ENCODE measurements at regions not wholly inside any gene's neighbourhood (a gene's known extent, or its start where the extent isn't known, plus 50 kb on each side); places are given as distances from the start of the nearest gene placed in this dataset.

GRCh38 chr2:81467096-81467495 lies 1162.5 kb upstream of the LRRTM1 start:
- TF ChIP-seq, protein P1, sequence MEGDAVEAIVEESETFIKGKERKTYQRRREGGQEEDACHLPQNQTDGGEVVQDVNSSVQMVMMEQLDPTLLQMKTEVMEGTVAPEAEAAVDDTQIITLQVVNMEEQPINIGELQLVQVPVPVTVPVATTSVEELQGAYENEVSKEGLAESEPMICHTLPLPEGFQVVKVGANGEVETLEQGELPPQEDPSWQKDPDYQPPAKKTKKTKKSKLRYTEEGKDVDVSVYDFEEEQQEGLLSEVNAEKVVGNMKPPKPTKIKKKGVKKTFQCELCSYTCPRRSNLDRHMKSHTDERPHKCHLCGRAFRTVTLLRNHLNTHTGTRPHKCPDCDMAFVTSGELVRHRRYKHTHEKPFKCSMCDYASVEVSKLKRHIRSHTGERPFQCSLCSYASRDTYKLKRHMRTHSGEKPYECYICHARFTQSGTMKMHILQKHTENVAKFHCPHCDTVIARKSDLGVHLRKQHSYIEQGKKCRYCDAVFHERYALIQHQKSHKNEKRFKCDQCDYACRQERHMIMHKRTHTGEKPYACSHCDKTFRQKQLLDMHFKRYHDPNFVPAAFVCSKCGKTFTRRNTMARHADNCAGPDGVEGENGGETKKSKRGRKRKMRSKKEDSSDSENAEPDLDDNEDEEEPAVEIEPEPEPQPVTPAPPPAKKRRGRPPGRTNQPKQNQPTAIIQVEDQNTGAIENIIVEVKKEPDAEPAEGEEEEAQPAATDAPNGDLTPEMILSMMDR (IDR thresholded peaks at IDR 0.05): no peak
- ATAC-seq: no peak
- intact Hi-C loops (cut with DNase I): no loop called here
- DNase-seq: peak in 1 of 4 donors; percentile 66
- H3K9me3 ChIP-seq: peaks cover 0 to 20% of the 10 kb centered on the region in 2 donors
- H3K36me3 ChIP-seq: no peaks in the 10 kb centered on the region
- H3K27me3 ChIP-seq: no peaks in the 10 kb centered on the region
- H3K27ac ChIP-seq: no peak overlapping the region
- H3K4me1 ChIP-seq: no peaks in the 10 kb centered on the region
- H3K4me3 ChIP-seq: no peak overlapping the region

- H3K27ac ChIP-seq: no peak overlapping the region
- intact Hi-C loops (cut with DNase I): no loop called here
- H3K27me3 ChIP-seq: no peaks in the 10 kb centered on the region
- TF ChIP-seq, protein P1 (IDR thresholded peaks at IDR 0.05): no peak
- peaks cover 0 to 12% of the 10 kb centered on the region in 2 donors for H3K9me3 ChIP-seq
- H3K4me3 ChIP-seq: no peak overlapping the region
- no peaks in the 10 kb centered on the region for H3K36me3 ChIP-seq
- DNase-seq (no peak), ATAC-seq (no peak)
- no peaks in the 10 kb centered on the region for H3K4me1 ChIP-seq
Measured at GRCh38 chr2:81462420-81462819, 1157.9 kb upstream of the LRRTM1 start.

DNA sequence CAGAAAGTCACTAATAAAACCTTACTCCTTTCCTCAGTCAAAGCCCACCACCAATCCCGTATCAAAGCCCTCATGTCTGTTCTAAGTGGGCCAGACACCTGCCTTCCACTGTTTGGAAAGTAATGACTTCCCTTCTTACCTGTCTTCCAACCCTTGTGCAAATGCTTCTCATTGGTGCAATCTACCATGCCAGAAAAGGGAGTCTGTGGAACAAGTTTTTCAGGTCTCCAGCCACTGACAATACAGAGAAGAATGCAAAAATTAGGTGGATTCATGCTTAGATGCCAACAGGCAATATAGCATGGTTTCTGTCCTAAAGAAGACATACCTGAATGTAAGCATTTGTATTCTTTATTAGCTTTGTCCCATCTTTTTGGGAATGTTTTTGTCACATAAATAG lies 1140.6 kb upstream of the LRRTM1 start:
- Histone ChIP-seq H3K27ac (no peak overlapping the region), H3K4me3 (no peak overlapping the region), H3K27me3 (no peaks in the 10 kb centered on the region), H3K4me1 (no peaks in the 10 kb centered on the region), H3K36me3 (no peaks in the 10 kb centered on the region), H3K9me3 (no peaks in the 10 kb centered on the region)
- no peak for DNase-seq
- intact Hi-C loops (cut with DNase I): no loop called here
- no peak for ATAC-seq
- TF ChIP-seq, protein P1 (IDR thresholded peaks at IDR 0.05): no peak

- H3K4me3 ChIP-seq: no peak overlapping the region
- no peak overlapping the region for H3K27ac ChIP-seq
- H3K9me3 ChIP-seq: peaks cover 0 to 3% of the 10 kb centered on the region in 2 donors
- TF ChIP-seq, protein P1 (IDR thresholded peaks at IDR 0.05): no peak
- ATAC-seq (no peak), DNase-seq (no peak)
- no peaks in the 10 kb centered on the region for H3K36me3 ChIP-seq
- no peaks in the 10 kb centered on the region for H3K27me3 ChIP-seq
- intact Hi-C loops (cut with DNase I): no loop called here
- H3K4me1 ChIP-seq: no peaks in the 10 kb centered on the region
Measured at GRCh38 chr2:81437456-81438000, 1133.0 kb upstream of the LRRTM1 start.

DNA sequence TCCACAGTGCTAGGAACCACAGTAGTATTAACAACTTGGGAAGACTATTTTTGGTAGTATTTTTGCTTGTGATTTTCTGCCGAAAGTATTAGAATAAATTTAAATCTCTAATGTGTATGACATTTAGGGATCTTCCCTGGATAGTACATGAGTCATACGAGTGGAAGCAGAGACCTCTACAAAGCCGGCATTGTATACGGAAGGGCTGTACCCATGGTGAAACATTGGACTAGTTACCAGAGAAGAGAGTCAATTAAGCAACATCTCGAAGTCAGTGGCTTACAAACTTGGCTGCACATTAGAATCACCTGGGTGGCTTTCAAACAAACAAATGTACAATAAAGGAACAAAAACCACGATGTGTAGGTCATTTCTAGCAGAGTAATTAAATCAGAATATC lies 1131.7 kb upstream of the LRRTM1 start:
- H3K4me3 ChIP-seq: no peak overlapping the region
- DNase-seq: no peak
- H3K9me3 ChIP-seq: peaks cover 0 to 3% of the 10 kb centered on the region in 2 donors
- H3K4me1 ChIP-seq: no peaks in the 10 kb centered on the region
- no peaks in the 10 kb centered on the region for H3K36me3 ChIP-seq
- no peak overlapping the region for H3K27ac ChIP-seq
- TF ChIP-seq, protein P1 (IDR thresholded peaks at IDR 0.05): no peak
- intact Hi-C loops (cut with DNase I): no loop called here
- no peaks in the 10 kb centered on the region for H3K27me3 ChIP-seq
- ATAC-seq: no peak

All from left lung (tissue), 4 donors.